ENCODE measurements at regions not wholly inside any gene's neighbourhood (a gene's known extent, or its start where the extent isn't known, plus 50 kb on each side); places are given as distances from the start of the nearest gene placed in this dataset.
A peak's percentile ranks its signal among the peaks of the same experiment; 100 is the strongest.
"Not testable (repeated sequence)": the region's sequence is repeated elsewhere in the genome, so short reads cannot be mapped to it uniquely, and the experiment has no call there.

- no peak for DNase-seq
Observed at GRCh38 chr7:157467496-157468212, 130.8 kb downstream of the DNAJB6 start.

DNA sequence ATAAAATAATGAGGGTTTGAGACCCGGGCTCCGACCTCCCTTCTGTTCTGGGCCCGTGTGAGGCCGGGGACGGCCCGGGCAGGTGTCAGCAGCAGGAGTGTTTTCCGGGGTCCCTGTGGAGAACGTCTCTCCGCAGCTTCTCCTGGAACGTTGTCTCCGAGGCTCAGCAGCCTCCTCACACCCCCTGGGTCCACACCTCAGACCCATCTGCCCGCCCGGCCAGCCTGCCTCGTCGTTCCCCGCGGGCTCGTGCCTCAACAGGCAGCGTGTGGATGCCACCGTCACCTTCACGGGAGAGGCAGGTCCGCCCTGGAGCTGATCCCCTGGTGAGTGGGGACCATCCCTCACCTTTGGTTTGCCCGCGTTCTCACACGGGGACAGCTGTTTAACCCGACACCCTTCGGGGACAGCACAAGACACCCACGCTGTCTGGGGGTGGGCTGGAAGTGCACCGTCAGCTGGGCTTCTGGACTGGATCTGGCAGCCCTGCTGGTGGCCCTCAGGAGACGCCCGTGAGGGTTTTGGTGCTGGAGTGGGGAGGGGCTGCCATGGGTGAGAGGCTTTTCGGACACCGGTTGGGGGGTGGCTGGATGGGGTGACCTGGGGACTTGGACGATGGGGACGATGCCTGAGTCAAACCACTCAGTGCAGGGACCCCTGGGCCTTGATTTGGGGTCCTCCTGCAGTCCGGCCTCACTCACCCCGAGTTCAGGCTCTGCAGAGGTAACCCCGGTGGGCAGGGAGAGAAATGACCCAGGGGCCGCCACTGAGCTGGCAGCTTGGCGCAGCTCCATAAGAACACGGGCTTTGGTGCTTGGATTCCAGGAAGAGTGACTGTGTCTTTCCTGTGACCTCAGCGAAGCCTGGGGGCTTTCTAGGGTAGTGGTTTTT, 131.7 kb downstream of the DNAJB6 start:
- no peak for DNase-seq

GRCh38 chr7:157469181-157470016, 132.6 kb downstream of the DNAJB6 start:
- DNase-seq = no peak

GRCh38 chr7:157470017-157470322, 133.2 kb downstream of the DNAJB6 start:
- no peak for DNase-seq

DNA sequence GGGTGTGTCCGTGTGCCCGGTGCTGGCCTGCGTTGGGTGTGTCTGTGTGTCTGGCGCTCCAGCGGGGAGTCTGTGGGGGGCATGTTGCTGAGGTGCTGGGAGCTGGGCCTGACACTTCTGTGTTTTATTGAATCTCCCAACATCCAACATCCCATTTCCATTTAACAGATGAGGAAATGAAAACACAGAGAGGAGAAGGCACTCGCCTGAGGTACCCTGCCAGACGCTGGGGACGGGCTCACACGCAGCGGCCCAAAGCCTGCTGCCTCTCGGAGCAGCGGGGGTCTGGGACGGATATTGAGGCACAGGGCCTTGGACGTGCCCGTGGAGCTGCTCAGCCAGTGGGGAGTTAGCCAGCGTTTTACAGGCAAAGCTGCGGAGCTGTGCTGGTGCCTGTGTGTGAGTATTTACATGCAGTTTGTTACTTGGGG, 133.9 kb downstream of the DNAJB6 start:
- DNase-seq = no peak

DNA sequence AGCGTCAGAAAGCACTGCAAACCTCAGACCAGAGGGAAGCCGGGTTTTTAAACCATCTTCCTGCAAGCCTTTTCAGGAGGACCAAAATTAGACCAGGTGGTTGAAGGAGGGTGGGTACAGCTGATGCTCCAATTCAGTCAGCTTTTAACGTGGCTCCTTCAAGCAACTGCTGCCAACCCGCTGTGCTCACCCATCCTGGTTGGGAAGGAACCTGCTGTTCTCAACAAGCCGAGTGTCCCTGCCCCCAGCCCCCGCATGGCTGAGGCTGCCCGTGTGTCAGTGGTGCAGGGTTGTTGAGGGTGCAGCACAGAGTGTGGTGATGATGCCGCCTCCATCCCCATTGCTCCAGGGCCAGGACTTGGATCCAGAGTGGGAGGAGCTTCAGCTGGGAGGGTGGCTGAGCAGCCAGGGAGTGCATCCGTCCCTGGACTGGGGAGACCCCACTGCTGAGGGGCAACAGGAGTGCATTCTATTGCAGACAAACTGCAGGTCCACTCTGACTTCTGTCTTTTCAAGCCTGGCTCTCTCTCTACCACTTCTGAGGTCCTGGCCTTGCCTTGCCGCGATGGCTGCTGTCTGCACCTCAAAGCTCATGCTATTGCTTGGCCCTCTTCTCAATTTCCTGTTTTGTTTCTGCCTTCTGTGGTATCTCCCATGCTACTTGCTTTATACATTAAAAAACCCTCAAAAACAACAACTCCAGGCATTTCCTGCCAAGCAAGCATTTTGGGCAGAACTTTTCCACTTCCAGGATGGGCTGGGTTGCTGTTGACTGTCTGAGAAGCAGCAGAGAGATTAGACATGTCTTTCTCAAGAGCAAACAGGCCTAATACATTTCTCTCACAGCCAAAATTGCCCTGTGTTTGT, 134.7 kb downstream of the DNAJB6 start:
- DNase-seq = peak; percentile 34

DNA sequence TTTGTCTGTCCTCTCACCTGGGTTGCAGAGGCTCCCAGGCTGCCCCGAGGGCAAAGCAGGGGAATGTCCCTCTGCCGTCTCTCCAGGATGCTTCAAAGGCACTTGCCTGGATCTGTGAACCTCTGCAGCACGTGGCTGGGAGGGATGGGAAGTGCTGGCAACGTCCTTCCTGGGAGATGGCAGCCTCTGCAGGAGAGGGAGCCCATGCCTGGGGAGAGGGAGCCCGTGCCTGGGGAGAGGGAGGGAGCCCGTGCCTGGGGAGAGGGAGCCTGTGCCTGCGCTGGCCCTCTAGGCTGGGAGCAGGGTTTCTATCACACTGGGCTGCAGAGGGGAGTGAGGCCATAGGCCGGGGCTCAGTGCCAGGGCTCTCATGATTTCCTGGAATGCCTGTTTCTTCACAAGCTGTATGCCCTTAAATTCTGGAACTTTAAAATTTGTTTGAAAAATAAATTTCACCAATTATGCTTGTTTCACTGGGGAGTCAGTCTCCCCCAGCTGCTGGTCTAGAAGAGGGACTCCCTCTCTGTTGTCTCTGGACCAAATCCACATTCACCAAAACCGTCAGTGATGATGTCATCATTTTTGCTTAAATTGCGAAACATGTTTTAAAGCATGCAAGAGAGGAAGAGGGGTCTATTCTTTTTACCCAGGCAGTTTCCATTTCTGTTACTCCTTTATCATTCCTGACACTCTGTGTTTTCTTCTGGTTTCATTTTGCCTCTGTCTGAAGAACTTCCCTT, 135.7 kb downstream of the DNAJB6 start:
- no peak for DNase-seq

GRCh38 chr7:157473051-157473569, 136.3 kb downstream of the DNAJB6 start:
- DNase-seq = no peak

DNA sequence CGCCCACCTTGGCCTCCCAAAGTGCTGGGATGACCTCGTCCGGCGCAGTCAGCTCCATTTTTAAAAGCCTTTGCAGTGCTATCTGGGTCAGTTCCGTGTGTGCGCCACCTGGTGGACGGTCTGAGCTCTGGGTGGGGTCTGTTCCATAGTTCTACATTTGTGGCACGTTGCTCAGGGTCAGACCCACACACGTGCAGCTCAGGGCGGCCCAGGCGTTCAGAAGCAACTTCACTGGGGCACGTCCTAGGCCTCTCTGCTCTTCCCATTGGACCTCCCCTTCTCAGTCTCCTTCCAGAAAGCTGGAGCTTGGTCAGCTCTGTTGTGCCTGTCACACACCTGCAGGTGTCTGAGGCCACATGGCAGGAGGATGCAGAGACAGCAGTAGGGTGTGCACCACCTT, 137.9 kb downstream of the DNAJB6 start:
- DNase-seq = no peak

- no peak for DNase-seq
Observed at GRCh38 chr7:157475095-157475494, 138.3 kb downstream of the DNAJB6 start.

GRCh38 chr7:157475601-157476000, 138.8 kb downstream of the DNAJB6 start:
- no peak for DNase-seq

DNA sequence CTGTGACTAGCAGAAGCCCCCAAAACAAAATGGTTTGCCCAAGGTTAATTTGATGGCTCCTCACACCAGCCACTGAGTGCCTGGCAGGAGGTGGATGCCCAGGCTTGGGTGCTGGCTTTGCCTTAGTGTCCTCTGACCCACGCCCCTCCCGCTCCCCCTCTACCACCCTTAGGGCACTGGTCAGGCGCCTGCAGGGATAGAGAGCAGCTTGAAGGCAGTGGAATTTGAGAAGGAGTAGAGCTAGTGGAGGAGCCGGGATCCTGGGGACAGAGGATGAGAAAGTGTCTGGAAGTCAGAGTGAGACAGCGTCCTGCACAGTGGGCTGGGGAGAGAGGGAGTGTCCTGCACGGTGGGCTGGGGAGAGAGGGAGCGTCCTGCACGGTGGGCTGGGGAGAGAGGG, 139.4 kb downstream of the DNAJB6 start:
- no peak for DNase-seq

- no peak for DNase-seq
Observed at GRCh38 chr7:157476654-157477549, 140.1 kb downstream of the DNAJB6 start.

DNA sequence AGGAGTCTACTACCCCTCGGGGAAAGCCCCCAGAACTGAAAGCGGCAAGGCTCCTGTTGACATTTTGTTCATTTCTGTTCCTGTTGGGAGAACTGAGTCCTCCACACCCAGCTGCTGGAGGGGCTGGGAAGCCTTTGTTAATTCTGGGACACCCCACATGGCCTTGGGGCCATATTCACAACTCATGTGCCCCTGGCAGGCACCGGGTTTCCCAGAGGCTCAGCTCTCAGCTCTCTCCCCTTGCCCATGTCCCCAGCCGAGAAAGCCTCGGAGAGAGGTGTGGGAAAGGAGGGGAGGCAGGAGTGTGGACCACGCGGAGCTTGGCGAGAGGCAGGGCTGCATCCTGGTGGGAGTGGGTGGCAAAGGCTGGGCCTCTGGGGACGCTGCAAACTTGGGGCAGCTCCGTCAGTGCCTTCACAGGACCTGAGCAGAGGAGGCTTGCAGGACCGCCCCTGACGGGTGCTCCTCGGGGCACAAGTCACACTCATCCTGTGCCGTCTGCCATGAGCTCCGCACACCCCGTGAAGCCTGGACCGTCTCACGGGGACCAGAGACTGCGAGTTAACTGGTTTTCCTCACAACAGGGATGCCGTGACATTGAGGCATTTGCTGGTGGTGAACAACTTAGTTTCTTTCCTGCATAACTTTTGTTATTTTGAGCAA, 140.9 kb downstream of the DNAJB6 start:
- DNase-seq = no peak

GRCh38 chr7:157478611-157479010, 141.8 kb downstream of the DNAJB6 start:
- not testable (repeated sequence) for DNase-seq

GRCh38 chr7:157479326-157479725, 142.5 kb downstream of the DNAJB6 start:
- DNase-seq = no peak

DNA sequence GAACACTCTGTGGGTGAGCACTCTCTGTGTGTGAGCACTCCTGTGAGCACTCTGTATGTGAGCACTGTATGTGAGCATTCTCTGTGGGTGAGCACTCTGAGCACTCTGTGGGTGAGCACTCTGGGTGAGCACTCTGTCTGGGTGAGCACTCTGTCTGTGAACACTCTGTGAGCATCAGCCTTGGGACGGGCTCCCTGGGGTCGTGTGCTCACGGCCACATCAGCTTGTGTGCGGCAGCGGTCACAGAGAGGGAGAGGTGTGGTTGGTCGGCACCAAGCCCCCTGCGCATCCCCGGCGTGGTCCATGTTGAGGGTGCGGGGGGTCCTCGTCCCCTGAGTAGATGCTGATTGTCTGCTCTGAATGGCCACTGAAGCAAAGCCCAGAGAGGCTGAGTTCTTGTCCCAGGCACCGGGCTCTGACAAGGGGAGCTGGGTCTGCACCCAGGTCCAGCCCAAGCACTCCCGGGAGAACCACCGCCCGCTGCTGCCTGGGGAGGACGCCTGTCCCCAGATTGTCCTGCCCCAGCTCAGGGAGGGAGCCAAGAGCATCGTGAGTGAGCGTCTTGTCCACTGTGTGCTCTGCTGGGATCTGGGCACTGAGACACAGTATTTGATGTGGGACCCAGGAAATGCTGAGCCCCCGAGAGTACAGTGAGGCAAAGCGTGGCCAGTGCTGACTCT, 143.7 kb downstream of the DNAJB6 start:
- no peak for DNase-seq

GRCh38 chr7:157481389-157481788, 144.6 kb downstream of the DNAJB6 start:
- no peak for DNase-seq

- no peak for DNase-seq
Observed at GRCh38 chr7:157482025-157482424, 145.2 kb downstream of the DNAJB6 start.

All from activated CD4-positive, alpha-beta T cell treated with anti-CD3 and anti-CD28 coated beads, Interleukin-2, amount 50 U/mL, for 1 hour (primary cell).